A673 (cell line): ENCODE measurements at regions not wholly inside any gene's neighbourhood (a gene's known extent, or its start where the extent isn't known, plus 50 kb on each side); places are given as distances from the start of the nearest gene placed in this dataset.

ENCODE experiments used
- CTCF ChIP-seq: fragments of 300-800, 200-600 bp; sonication (generic); conservative IDR thresholded peaks from 2 replicates; pipeline ENCODE4 v1.5.1; 2017; ENCODE audit warnings: low read depth, mild to moderate bottlenecking, antibody characterized with exemption, low read length, moderate library complexity, mixed read lengths
- EZH2 ChIP-seq: fragments of 200-600 bp; sonication (generic); IDR thresholded peaks from 2 replicates; pipeline ENCODE4 v1.6.1; 2017; ENCODE audit warnings: borderline replicate concordance, low read depth, mild to moderate bottlenecking, mixed read lengths, antibody characterized with exemption, low read length; ENCODE audit not compliant: poor library complexity, severe bottlenecking

GRCh38 chr7:32256376-32256775, 186.2 kb upstream of the PDE1C start:
- TF ChIP-seq CTCF = no peak
- no peak for TF ChIP-seq EZH2
